Memory B cell (primary cell): ENCODE measurements at regions not wholly inside any gene's neighbourhood (a gene's known extent, or its start where the extent isn't known, plus 50 kb on each side); places are given as distances from the start of the nearest gene placed in this dataset.
A peak's percentile ranks its signal among the peaks of the same experiment; 100 is the strongest.

Source experiments
- ATAC-seq: fragments of 150-1000 bp; cut with Tn5 transposase; 2 replicates; pipeline ENCODE4 v1.10.0; 2021; ENCODE audit warnings: low read depth, mild to moderate bottlenecking, moderate library complexity
- DNase-seq, 2 donors: peaks; one replicate each; pipeline ENCODE4 v3.0.0; 2022; ENCODE audit warnings: low spot score in 2 of 2
- H3K27ac Mint-ChIP-seq: one replicate; pipeline ENCODE4 v1.8.0; 2022; ENCODE audit warnings: mild to moderate bottlenecking, moderate library complexity, mixed read lengths
- H3K27me3 Mint-ChIP-seq: one replicate; pipeline ENCODE4 v1.8.0; 2022; ENCODE audit warnings: mixed read lengths
- H3K36me3 Mint-ChIP-seq: one replicate; pipeline ENCODE4 v1.8.0; 2022; ENCODE audit warnings: mild to moderate bottlenecking, mixed read lengths
- H3K4me1 Mint-ChIP-seq: one replicate; pipeline ENCODE4 v1.8.0; 2022; ENCODE audit warnings: mixed read lengths
- H3K4me3 Mint-ChIP-seq: one replicate; pipeline ENCODE4 v1.8.0; 2022; ENCODE audit warnings: mild to moderate bottlenecking, moderate library complexity, mixed read lengths
- H3K9me3 Mint-ChIP-seq: one replicate; pipeline ENCODE4 v1.8.0; 2022; ENCODE audit warnings: mixed read lengths

GRCh38 chr9:107214915-107215314, 68.2 kb upstream of the RAD23B start:
- Mint-ChIP-seq H3K36me3 (no peaks in the 10 kb centered on the region), H3K27me3 (peaks cover 10% of the 10 kb centered on the region), H3K27ac (no peak overlapping the region), H3K4me1 (peaks cover 20% of the 10 kb centered on the region), H3K9me3 (peaks cover 2% of the 10 kb centered on the region), H3K4me3 (no peak overlapping the region)
- DNase-seq (no peak), ATAC-seq (no peak)

GRCh38 chr9:107215381-107215780, 67.7 kb upstream of the RAD23B start:
- peaks cover 2% of the 10 kb centered on the region for H3K9me3 Mint-ChIP-seq
- H3K27ac Mint-ChIP-seq, result no peak overlapping the region
- no peak for ATAC-seq
- peaks cover 21% of the 10 kb centered on the region for H3K4me1 Mint-ChIP-seq
- peaks cover 7% of the 10 kb centered on the region for H3K27me3 Mint-ChIP-seq
- H3K36me3 Mint-ChIP-seq, result no peaks in the 10 kb centered on the region
- H3K4me3 Mint-ChIP-seq, result no peak overlapping the region
- DNase-seq, result no peak

GRCh38 chr9:107216329-107216728, 66.8 kb upstream of the RAD23B start:
- Mint-ChIP-seq H3K36me3 (no peaks in the 10 kb centered on the region), H3K4me1 (peaks cover 21% of the 10 kb centered on the region), H3K4me3 (no peak overlapping the region), H3K9me3 (peaks cover 2% of the 10 kb centered on the region), H3K27ac (no peak overlapping the region), H3K27me3 (peaks cover 7% of the 10 kb centered on the region)
- ATAC-seq (no peak), DNase-seq (no peak)

GRCh38 chr9:107218829-107219485, 64.1 kb upstream of the RAD23B start:
- DNase-seq, result peak in 1 of 2 donors; percentile 17
- Mint-ChIP-seq H3K27me3 (peaks cover 5% of the 10 kb centered on the region), H3K4me3 (no peak overlapping the region), H3K4me1 (peaks cover 13% of the 10 kb centered on the region), H3K36me3 (no peaks in the 10 kb centered on the region), H3K9me3 (peaks cover 2% of the 10 kb centered on the region), H3K27ac (no peak overlapping the region)
- ATAC-seq, result peak; percentile 99

GRCh38 chr9:107219486-107220077, 63.5 kb upstream of the RAD23B start:
- H3K4me1 Mint-ChIP-seq, result peaks cover 13% of the 10 kb centered on the region
- H3K4me3 Mint-ChIP-seq, result no peak overlapping the region
- H3K27me3 Mint-ChIP-seq, result peaks cover 5% of the 10 kb centered on the region
- DNase-seq (no peak), ATAC-seq (no peak)
- peaks cover 2% of the 10 kb centered on the region for H3K9me3 Mint-ChIP-seq
- H3K36me3 Mint-ChIP-seq, result no peaks in the 10 kb centered on the region
- H3K27ac Mint-ChIP-seq, result no peak overlapping the region

- no peak for DNase-seq
- H3K27me3 Mint-ChIP-seq, result peaks cover 7% of the 10 kb centered on the region
- ATAC-seq, result no peak
- peaks cover 13% of the 10 kb centered on the region for H3K4me1 Mint-ChIP-seq
- no peak overlapping the region for H3K27ac Mint-ChIP-seq
- no peaks in the 10 kb centered on the region for H3K36me3 Mint-ChIP-seq
- H3K9me3 Mint-ChIP-seq, result peaks cover 2% of the 10 kb centered on the region
- no peak overlapping the region for H3K4me3 Mint-ChIP-seq
Measured at GRCh38 chr9:107221321-107221720, 61.8 kb upstream of the RAD23B start.

- no peak for ATAC-seq
- H3K36me3 Mint-ChIP-seq, result no peaks in the 10 kb centered on the region
- peaks cover 13% of the 10 kb centered on the region for H3K4me1 Mint-ChIP-seq
- no peak overlapping the region for H3K4me3 Mint-ChIP-seq
- H3K27ac Mint-ChIP-seq, result no peak overlapping the region
- no peak for DNase-seq
- H3K9me3 Mint-ChIP-seq, result peaks cover 2% of the 10 kb centered on the region
- peaks cover 7% of the 10 kb centered on the region for H3K27me3 Mint-ChIP-seq
Measured at GRCh38 chr9:107222020-107222522, 61.0 kb upstream of the RAD23B start.

GRCh38 chr9:107223381-107223780, 59.7 kb upstream of the RAD23B start:
- Mint-ChIP-seq H3K4me1 (peaks cover 13% of the 10 kb centered on the region), H3K36me3 (no peaks in the 10 kb centered on the region), H3K4me3 (no peak overlapping the region), H3K9me3 (peaks cover 2% of the 10 kb centered on the region), H3K27ac (no peak overlapping the region), H3K27me3 (peaks cover 5% of the 10 kb centered on the region)
- no peak for ATAC-seq
- DNase-seq, result no peak

GRCh38 chr9:107224252-107224651, 58.8 kb upstream of the RAD23B start:
- ATAC-seq, result no peak
- Mint-ChIP-seq H3K9me3 (no peaks in the 10 kb centered on the region), H3K27me3 (peaks cover 8% of the 10 kb centered on the region), H3K36me3 (no peaks in the 10 kb centered on the region), H3K27ac (no peak overlapping the region), H3K4me1 (peaks cover 7% of the 10 kb centered on the region), H3K4me3 (no peak overlapping the region)
- DNase-seq, result no peak

GRCh38 chr9:107226421-107226820, 56.7 kb upstream of the RAD23B start:
- Mint-ChIP-seq H3K36me3 (no peaks in the 10 kb centered on the region), H3K4me1 (no peaks in the 10 kb centered on the region)
- no peak for ATAC-seq

GRCh38 chr9:107227774-107228173, 55.3 kb upstream of the RAD23B start:
- Mint-ChIP-seq H3K4me1 (no peaks in the 10 kb centered on the region), H3K9me3 (no peaks in the 10 kb centered on the region), H3K27me3 (peaks cover 15% of the 10 kb centered on the region), H3K4me3 (no peak overlapping the region), H3K27ac (no peak overlapping the region), H3K36me3 (no peaks in the 10 kb centered on the region)
- ATAC-seq (no peak), DNase-seq (no peak)

More at GRCh38 chr9:107226421-107226820, 56.7 kb upstream of the RAD23B start:
- Mint-ChIP-seq H3K27me3 (peaks cover 12% of the 10 kb centered on the region), H3K4me3 (no peak overlapping the region), H3K9me3 (no peaks in the 10 kb centered on the region), H3K27ac (no peak overlapping the region)
- no peak for DNase-seq

GRCh38 chr9:107228496-107229039, 54.5 kb upstream of the RAD23B start:
- Mint-ChIP-seq H3K4me3 (no peak overlapping the region), H3K27me3 (peaks cover 15% of the 10 kb centered on the region), H3K27ac (no peak overlapping the region), H3K36me3 (no peaks in the 10 kb centered on the region), H3K4me1 (no peaks in the 10 kb centered on the region), H3K9me3 (no peaks in the 10 kb centered on the region)
- ATAC-seq (no peak), DNase-seq (no peak)

- Mint-ChIP-seq H3K36me3 (no peaks in the 10 kb centered on the region), H3K4me1 (no peaks in the 10 kb centered on the region), H3K4me3 (no peak overlapping the region), H3K9me3 (no peaks in the 10 kb centered on the region), H3K27me3 (peaks cover 15% of the 10 kb centered on the region), H3K27ac (no peak overlapping the region)
- DNase-seq, result no peak
- ATAC-seq, result no peak
Measured at GRCh38 chr9:107229241-107229741, 53.8 kb upstream of the RAD23B start.
